Heart left ventricle (tissue), 13 donors: ENCODE measurements at regions not wholly inside any gene's neighbourhood (a gene's known extent, or its start where the extent isn't known, plus 50 kb on each side); places are given as distances from the start of the nearest gene placed in this dataset.

Experiments used
- POLR2A ChIP-seq, 2 donors: fragments of 450-650 bp; IDR thresholded peaks; one replicate each; pipeline ENCODE4 v1.6.1; 2017; ENCODE audit warnings: antibody characterized with exemption in 2 of 2, mild to moderate bottlenecking in 2 of 2, moderate library complexity in 2 of 2
- TF ChIP-seq, protein P1 (sequence below), 12 donors: fragments of 200-600 bp; sonication (generic) in 4 of 12; IDR thresholded peaks; one replicate each; pipeline versions ENCODE4 v1.5.0 to v1.8.0; 2018 to 2022; ENCODE audit warnings: antibody characterized with exemption in 12 of 12, mild to moderate bottlenecking in 5 of 12
- donor health status: ischemic (EF 13 %, LVEDD 7.1; RV severe dilation, severe dysfunction).
- donor health status: DM: no; HTN: yes; CAD: no.
- donor health status: DM: no; HTN: no; CAD: no.
- donor health status: ischemic (EF 25% LVEDD 6.9; RV normal size, moderate dysfunction).
- donor health status: ischemic (EF 25% LVEDD 5.7; RV mildly dilated, moderate dysfunction).
- donor health status: ischemic (EF 35%, LVEDD 5.7; RV mildly dilated, moderate dysfunction).
- donor health status: nonischemic (EF 11% LVEDD 7.7; RV severe dilation, severe dysfunction).
- donor health status: DM: yes; HTN: yes; CAD: no.
- donor health status: PGD.
- donor health status: ischemic (EF 29% LVEDD 5.4; RV normal size, mild dysfunction).
- donor health status: nonischemic (EF 23%, LVEDD 6.1; RV moderate dilation, normal function).

DNA sequence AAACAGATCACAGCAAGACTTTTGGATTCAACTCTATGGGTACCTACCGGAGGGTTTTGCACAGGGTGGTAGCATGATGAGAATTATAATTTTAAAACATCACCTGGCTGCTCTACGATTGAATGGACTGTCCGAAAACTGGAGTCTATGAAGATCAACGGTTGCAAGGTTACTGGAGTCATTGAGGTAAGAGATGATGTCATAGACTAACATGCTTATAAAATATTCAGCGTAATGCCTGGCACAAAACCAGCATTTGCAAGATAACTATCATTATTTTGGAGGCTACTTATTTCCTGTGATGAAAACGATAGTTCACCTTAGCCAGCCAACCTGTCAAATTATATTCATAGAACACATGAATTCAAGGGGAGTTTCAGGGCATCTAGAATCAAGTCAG is 580.6 kb upstream of the TBX3 start:
- TF ChIP-seq POLR2A (IDR thresholded peaks at IDR 0.05), result no peak
- TF ChIP-seq, protein P1, sequence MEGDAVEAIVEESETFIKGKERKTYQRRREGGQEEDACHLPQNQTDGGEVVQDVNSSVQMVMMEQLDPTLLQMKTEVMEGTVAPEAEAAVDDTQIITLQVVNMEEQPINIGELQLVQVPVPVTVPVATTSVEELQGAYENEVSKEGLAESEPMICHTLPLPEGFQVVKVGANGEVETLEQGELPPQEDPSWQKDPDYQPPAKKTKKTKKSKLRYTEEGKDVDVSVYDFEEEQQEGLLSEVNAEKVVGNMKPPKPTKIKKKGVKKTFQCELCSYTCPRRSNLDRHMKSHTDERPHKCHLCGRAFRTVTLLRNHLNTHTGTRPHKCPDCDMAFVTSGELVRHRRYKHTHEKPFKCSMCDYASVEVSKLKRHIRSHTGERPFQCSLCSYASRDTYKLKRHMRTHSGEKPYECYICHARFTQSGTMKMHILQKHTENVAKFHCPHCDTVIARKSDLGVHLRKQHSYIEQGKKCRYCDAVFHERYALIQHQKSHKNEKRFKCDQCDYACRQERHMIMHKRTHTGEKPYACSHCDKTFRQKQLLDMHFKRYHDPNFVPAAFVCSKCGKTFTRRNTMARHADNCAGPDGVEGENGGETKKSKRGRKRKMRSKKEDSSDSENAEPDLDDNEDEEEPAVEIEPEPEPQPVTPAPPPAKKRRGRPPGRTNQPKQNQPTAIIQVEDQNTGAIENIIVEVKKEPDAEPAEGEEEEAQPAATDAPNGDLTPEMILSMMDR (IDR thresholded peaks at IDR 0.05), result no peak
